GM18909 (cell line): ENCODE measurements at regions not wholly inside any gene's neighbourhood (a gene's known extent, or its start where the extent isn't known, plus 50 kb on each side); places are given as distances from the start of the nearest gene placed in this dataset.

Source experiments
- ATAC-seq: cut with Tn5 transposase; IDR thresholded peaks from one replicate; pipeline ENCODE4 v1.9.1; 2021; ENCODE audit warnings: mild to moderate bottlenecking; ENCODE audit not compliant: unreplicated experiment, poor library complexity

GRCh38 chr2:18503376-18504228 lies 56.9 kb downstream of the RDH14 start:
- ATAC-seq, result no peak

- no peak for ATAC-seq
Observed at GRCh38 chr2:18502142-18502541, 58.3 kb downstream of the RDH14 start.

- ATAC-seq, result no peak
Observed at GRCh38 chr2:18501729-18502128, 58.7 kb downstream of the RDH14 start.

- ATAC-seq, result no peak
Observed at GRCh38 chr2:18501156-18501555, 59.3 kb downstream of the RDH14 start.

- no peak for ATAC-seq
Observed at GRCh38 chr2:18500333-18500732, 60.1 kb downstream of the RDH14 start.

GRCh38 chr2:18498531-18498930 lies 61.9 kb downstream of the RDH14 start:
- ATAC-seq, result no peak

- ATAC-seq, result no peak
Observed at GRCh38 chr2:18496516-18496915, 63.9 kb downstream of the RDH14 start.

- ATAC-seq, result no peak
Observed at GRCh38 chr2:18495058-18495457, 65.4 kb downstream of the RDH14 start.

- ATAC-seq, result no peak
Observed at GRCh38 chr2:18492721-18493120, 67.7 kb downstream of the RDH14 start.

- ATAC-seq, result no peak
Observed at GRCh38 chr2:18491577-18491976, 68.9 kb downstream of the RDH14 start.

- no peak for ATAC-seq
Observed at GRCh38 chr2:18490901-18491300, 69.6 kb downstream of the RDH14 start.

- no peak for ATAC-seq
Observed at GRCh38 chr2:18487106-18487913, 73.1 kb downstream of the RDH14 start.

- ATAC-seq, result no peak
Observed at GRCh38 chr2:18484625-18485024, 75.8 kb downstream of the RDH14 start.

GRCh38 chr2:18483896-18484295 lies 76.6 kb downstream of the RDH14 start:
- ATAC-seq, result no peak

GRCh38 chr2:18482666-18483065 lies 77.8 kb downstream of the RDH14 start:
- ATAC-seq, result no peak

- ATAC-seq, result no peak
Observed at GRCh38 chr2:18479947-18480369, 80.5 kb downstream of the RDH14 start.

GRCh38 chr2:18477293-18477692 lies 83.2 kb downstream of the RDH14 start:
- no peak for ATAC-seq

GRCh38 chr2:18476484-18476883 lies 84.0 kb downstream of the RDH14 start:
- no peak for ATAC-seq

- ATAC-seq, result no peak
Observed at GRCh38 chr2:18475884-18476283, 84.6 kb downstream of the RDH14 start.

- no peak for ATAC-seq
Observed at GRCh38 chr2:18474700-18475099, 85.8 kb downstream of the RDH14 start.
